Activated CD8-positive, alpha-beta T cell treated with anti-CD3 and anti-CD28 coated beads for 36 hours (primary cell): ENCODE measurements at regions not wholly inside any gene's neighbourhood (a gene's known extent, or its start where the extent isn't known, plus 50 kb on each side); places are given as distances from the start of the nearest gene placed in this dataset.

Experiments
- ATAC-seq: fragments of 200-7000 bp; cut with Tn5 transposase; one replicate; pipeline ENCODE4 v1.10.0; 2021; ENCODE audit warnings: mild to moderate bottlenecking, moderate library complexity
- CTCF ChIA-PET: fragments of 350-600 bp; sonication (Branson Sonifier 250); formaldehyde crosslinking; loops from one replicate; lab custom pipeline; 2021; ENCODE audit warnings: antibody characterized with exemption; lab: Charles Lee
- POLR2A ChIA-PET: fragments of 350-600 bp; sonication (Branson Sonifier 250); formaldehyde crosslinking; loops from one replicate; lab custom pipeline; 2021; ENCODE audit warnings: antibody characterized with exemption; lab: Charles Lee
- DNase-seq: peaks from one replicate; pipeline ENCODE4 v3.0.0-alpha.2; 2020
- H3K27ac Mint-ChIP-seq: one replicate; pipeline ENCODE4 v1.8.0; 2021; ENCODE audit warnings: mild to moderate bottlenecking, mixed read lengths
- H3K27me3 Mint-ChIP-seq: one replicate; pipeline ENCODE4 v1.8.0; 2021; ENCODE audit warnings: mixed read lengths
- H3K36me3 Mint-ChIP-seq: one replicate; pipeline ENCODE4 v1.8.0; 2021; ENCODE audit warnings: low read depth, mixed read lengths
- H3K4me1 Mint-ChIP-seq: one replicate; pipeline ENCODE4 v1.8.0; 2021; ENCODE audit warnings: low read depth, mixed read lengths
- H3K4me3 Mint-ChIP-seq: one replicate; pipeline ENCODE4 v1.8.0; 2021; ENCODE audit warnings: mild to moderate bottlenecking, moderate library complexity, mixed read lengths
- H3K9me3 Mint-ChIP-seq: one replicate; pipeline ENCODE4 v1.8.0; 2021; ENCODE audit warnings: mixed read lengths
- CTCF ChIP-seq: fragments of 200-600 bp; IDR thresholded peaks from one replicate; pipeline ENCODE4 v1.8.0; 2022; ENCODE audit warnings: antibody characterized with exemption, mild to moderate bottlenecking
- intact Hi-C: fragments of 100-400 bp; cut with micrococcal nuclease; formaldehyde crosslinking; loops from one replicate; pipeline ENCODE4 v1.10.0; 2022

GRCh38 chr2:221276033-221276432 is 296.1 kb downstream of the EPHA4 start:
- POLR2A ChIA-PET, result no interaction called here
- no peak for ATAC-seq
- no peak overlapping the region for H3K27ac Mint-ChIP-seq

GRCh38 chr2:221276601-221277000 is 295.5 kb downstream of the EPHA4 start:
- POLR2A ChIA-PET, result no interaction called here
- ATAC-seq (no peak), DNase-seq (no peak)
- Mint-ChIP-seq H3K27me3 (peaks cover 6% of the 10 kb centered on the region), H3K36me3 (no peaks in the 10 kb centered on the region), H3K27ac (no peak overlapping the region), H3K4me3 (no peak overlapping the region), H3K4me1 (no peaks in the 10 kb centered on the region), H3K9me3 (no peaks in the 10 kb centered on the region)
- no peak for TF ChIP-seq CTCF
- CTCF ChIA-PET, result no interaction called here
- intact Hi-C loops, result no loop called here

More at GRCh38 chr2:221276033-221276432, 296.1 kb downstream of the EPHA4 start:
- CTCF ChIA-PET, result no interaction called here
- Mint-ChIP-seq H3K9me3 (no peaks in the 10 kb centered on the region), H3K36me3 (no peaks in the 10 kb centered on the region), H3K4me3 (no peak overlapping the region), H3K27me3 (peaks cover 6% of the 10 kb centered on the region), H3K4me1 (no peaks in the 10 kb centered on the region)
- intact Hi-C loops, result no loop called here
- TF ChIP-seq CTCF, result no peak
- DNase-seq, result no peak

- H3K36me3 Mint-ChIP-seq, result no peaks in the 10 kb centered on the region
- no peaks in the 10 kb centered on the region for H3K4me1 Mint-ChIP-seq
- no peaks in the 10 kb centered on the region for H3K9me3 Mint-ChIP-seq
- DNase-seq, result no peak
- ChIA-PET POLR2A (no interaction called here), CTCF (no interaction called here)
- intact Hi-C loops, result no loop called here
- H3K27me3 Mint-ChIP-seq, result no peaks in the 10 kb centered on the region
- TF ChIP-seq CTCF, result no peak
- ATAC-seq, result no peak
- no peak overlapping the region for H3K4me3 Mint-ChIP-seq
- no peak overlapping the region for H3K27ac Mint-ChIP-seq
Observed at GRCh38 chr2:221282386-221282785, 289.7 kb downstream of the EPHA4 start.

GRCh38 chr2:221283896-221284545 is 288.1 kb downstream of the EPHA4 start:
- no peak overlapping the region for H3K4me3 Mint-ChIP-seq
- DNase-seq (no peak), ATAC-seq (no peak)
- H3K27me3 Mint-ChIP-seq, result no peaks in the 10 kb centered on the region
- no peak overlapping the region for H3K27ac Mint-ChIP-seq
- no peaks in the 10 kb centered on the region for H3K36me3 Mint-ChIP-seq
- no peak for TF ChIP-seq CTCF
- POLR2A ChIA-PET, result no interaction called here
- CTCF ChIA-PET, result no interaction called here
- no peaks in the 10 kb centered on the region for H3K9me3 Mint-ChIP-seq
- H3K4me1 Mint-ChIP-seq, result no peaks in the 10 kb centered on the region
- intact Hi-C loops, result no loop called here

- no peak overlapping the region for H3K4me3 Mint-ChIP-seq
- ATAC-seq (no peak), DNase-seq (no peak)
- H3K4me1 Mint-ChIP-seq, result no peaks in the 10 kb centered on the region
- ChIA-PET POLR2A (no interaction called here), CTCF (no interaction called here)
- H3K27me3 Mint-ChIP-seq, result no peaks in the 10 kb centered on the region
- no peak for TF ChIP-seq CTCF
- intact Hi-C loops, result no loop called here
- H3K9me3 Mint-ChIP-seq, result no peaks in the 10 kb centered on the region
- H3K27ac Mint-ChIP-seq, result no peak overlapping the region
- H3K36me3 Mint-ChIP-seq, result no peaks in the 10 kb centered on the region
Observed at GRCh38 chr2:221285148-221285547, 287.0 kb downstream of the EPHA4 start.
